H9 (cell line): ENCODE measurements at regions not wholly inside any gene's neighbourhood (a gene's known extent, or its start where the extent isn't known, plus 50 kb on each side); places are given as distances from the start of the nearest gene placed in this dataset.

Experiments used
- DNase-seq: peaks from one replicate; pipeline ENCODE4 v3.0.0-alpha.2; 2017
- H2AFZ ChIP-seq: one replicate; pipeline ENCODE4 v1.6.1; 2013; ENCODE audit warnings: mild to moderate bottlenecking, low read length, control low read depth, moderate library complexity
- H2AK5ac ChIP-seq: 2 replicates; pipeline ENCODE4 v1.6.1; 2013; ENCODE audit warnings: low read length, control low read depth, mixed read lengths; ENCODE audit not compliant: insufficient read length
- H2BK120ac ChIP-seq: one replicate; pipeline ENCODE4 v1.6.1; 2013; ENCODE audit warnings: low read depth, mild to moderate bottlenecking, low read length, control low read depth, inconsistent platforms; ENCODE audit not compliant: poor library complexity, severe bottlenecking
- H2BK12ac ChIP-seq: 2 replicates; pipeline ENCODE4 v1.6.1; 2013; ENCODE audit warnings: low read length, control low read depth, mixed read lengths, low read depth; ENCODE audit not compliant: insufficient read length
- H2BK15ac ChIP-seq: 2 replicates; pipeline ENCODE4 v1.6.1; 2013; ENCODE audit warnings: low read depth, low read length, control low read depth
- H2BK20ac ChIP-seq: one replicate; pipeline ENCODE4 v1.6.1; 2013; ENCODE audit warnings: low read depth, mild to moderate bottlenecking, low read length, control low read depth, inconsistent platforms; ENCODE audit not compliant: poor library complexity, severe bottlenecking
- H2BK5ac ChIP-seq: 2 replicates; pipeline ENCODE4 v1.6.1; 2013; ENCODE audit warnings: low read length, control low read depth, mixed read lengths; ENCODE audit not compliant: insufficient read length
- H3K14ac ChIP-seq: 2 replicates; pipeline ENCODE4 v1.6.1; 2013; ENCODE audit warnings: low read length, control low read depth; ENCODE audit not compliant: insufficient read depth
- H3K18ac ChIP-seq: 2 replicates; pipeline ENCODE4 v1.6.1; 2013; ENCODE audit warnings: low read depth, mild to moderate bottlenecking, mixed read lengths, low read length, control low read depth; ENCODE audit not compliant: insufficient read length
- H3K23ac ChIP-seq: 2 replicates; pipeline ENCODE4 v1.6.1; 2013; ENCODE audit warnings: low read length, control low read depth, mixed read lengths, low read depth; ENCODE audit not compliant: insufficient read length
- H3K23me2 ChIP-seq: 2 replicates; pipeline ENCODE4 v1.6.1; 2013; ENCODE audit warnings: low read depth, mild to moderate bottlenecking, mixed read lengths, low read length, control low read depth; ENCODE audit not compliant: insufficient read length, poor library complexity, severe bottlenecking
- H3K27ac ChIP-seq: 2 replicates; pipeline ENCODE4 v1.5.1; 2013; ENCODE audit warnings: low read length, control low read depth, mixed read lengths, low read depth; ENCODE audit not compliant: insufficient read length
- H3K27me3 ChIP-seq: 2 replicates; pipeline ENCODE4 v1.6.1; 2013; ENCODE audit warnings: low read length, control low read depth, inconsistent platforms; ENCODE audit not compliant: insufficient read depth
- H3K4ac ChIP-seq: 2 replicates; pipeline ENCODE4 v1.6.1; 2013; ENCODE audit warnings: low read depth, mild to moderate bottlenecking, control low read depth, inconsistent platforms, low read length, moderate library complexity
- H3K4me1 ChIP-seq: 2 replicates; pipeline ENCODE4 v1.6.1; 2013; ENCODE audit warnings: low read length, control low read depth, inconsistent platforms; ENCODE audit not compliant: insufficient read depth
- H3K4me2 ChIP-seq: 2 replicates; pipeline ENCODE4 v1.6.1; 2013; ENCODE audit warnings: low read length, control low read depth, mixed read lengths; ENCODE audit not compliant: insufficient read length, insufficient read depth
- H3K56ac ChIP-seq: 2 replicates; pipeline ENCODE4 v1.6.1; 2013; ENCODE audit warnings: low read depth, mild to moderate bottlenecking, mixed read lengths, low read length, control low read depth; ENCODE audit not compliant: insufficient read length
- H3K79me1 ChIP-seq: 2 replicates; pipeline ENCODE4 v1.6.1; 2013; ENCODE audit warnings: low read depth, mild to moderate bottlenecking, moderate library complexity, low read length, control low read depth, inconsistent platforms; ENCODE audit not compliant: insufficient read depth, poor library complexity, severe bottlenecking
- H3K79me2 ChIP-seq: 2 replicates; pipeline ENCODE4 v1.6.1; 2013; ENCODE audit warnings: low read length, control low read depth, inconsistent platforms; ENCODE audit not compliant: insufficient read depth
- H3K9ac ChIP-seq: 2 replicates; pipeline ENCODE4 v1.6.1; 2013; ENCODE audit warnings: low read length, control low read depth, mixed read lengths; ENCODE audit not compliant: insufficient read length; ENCODE audit errors: extremely low read depth
- H3K9me3 ChIP-seq: one replicate; pipeline ENCODE4 v1.6.1; 2013; ENCODE audit warnings: low read depth, low read length, inconsistent platforms; ENCODE audit not compliant: control insufficient read depth
- H3T11ph ChIP-seq: one replicate; pipeline ENCODE4 v1.6.1; 2013; ENCODE audit warnings: mild to moderate bottlenecking, low read length, control low read depth, inconsistent platforms
- H4K20me1 ChIP-seq: one replicate; pipeline ENCODE4 v1.6.1; 2013; ENCODE audit not compliant: control insufficient read depth, insufficient read length, insufficient read depth
- H4K5ac ChIP-seq: 2 replicates; pipeline ENCODE4 v1.6.1; 2013; ENCODE audit warnings: low read depth, mild to moderate bottlenecking, mixed read lengths, low read length, control low read depth; ENCODE audit not compliant: insufficient read length
- H4K8ac ChIP-seq: replicated peaks from 2 replicates; pipeline ENCODE4 v1.6.1; 2013; ENCODE audit warnings: low read length, control low read depth, mixed read lengths, low read depth; ENCODE audit not compliant: insufficient read length
- H4K91ac ChIP-seq: 2 replicates; pipeline ENCODE4 v1.6.1; 2013; ENCODE audit warnings: low read depth, mild to moderate bottlenecking, moderate library complexity, mixed read lengths, low read length, control low read depth; ENCODE audit not compliant: insufficient read length
- H3K27ac Mint-ChIP-seq, 3 experiments: 2 replicates in 2 of 3; 3 replicates in 1 of 3; pipeline ENCODE4 v1.8.0; 2020 to 2021; ENCODE audit warnings: mixed read lengths in 3 of 3, mild to moderate bottlenecking in 1 of 3, moderate library complexity in 1 of 3
- H3K27me3 Mint-ChIP-seq: 2 replicates; pipeline ENCODE4 v1.8.0; 2021; ENCODE audit warnings: low read depth, mild to moderate bottlenecking, moderate library complexity, mixed read lengths
- H3K36me3 Mint-ChIP-seq, 3 experiments: 2 replicates in 2 of 3; 3 replicates in 1 of 3; pipeline ENCODE4 v1.8.0; 2020 to 2021; ENCODE audit warnings: low read depth in 3 of 3, mixed read lengths in 3 of 3; ENCODE audit not compliant: insufficient read depth in 1 of 3
- H3K4me1 Mint-ChIP-seq, 2 experiments: 2 replicates each; pipeline ENCODE4 v1.8.0; 2020; ENCODE audit warnings: mixed read lengths in 2 of 2
- H3K4me3 Mint-ChIP-seq, 2 experiments: 2 replicates in 1 of 2; 3 replicates in 1 of 2; pipeline ENCODE4 v1.8.0; 2020 to 2021; ENCODE audit warnings: mild to moderate bottlenecking in 2 of 2, mixed read lengths in 2 of 2, moderate library complexity in 1 of 2
- H3K9me3 Mint-ChIP-seq, 2 experiments: 2 replicates in 1 of 2; 3 replicates in 1 of 2; pipeline ENCODE4 v1.8.0; 2020; ENCODE audit warnings: mild to moderate bottlenecking in 2 of 2, mixed read lengths in 2 of 2, moderate library complexity in 1 of 2
- WGBS: extraction: QIAGEN DNeasy Blood & Tissue Kit; methylation state at CpG from one replicate; pipeline ENCODE4 v1.1.7; 2013; ENCODE audit warnings: missing lambda C conversion rate, low lambda C conversion rate, mixed read lengths; ENCODE audit not compliant: insufficient read length; ENCODE audit errors: extremely low coverage; 5-methylcytosine and 5-hydroxymethylcytosine counted together
- TF ChIP-seq, protein P1 (sequence below): fragments of 200-600 bp; sonication (generic); conservative IDR thresholded peaks from 3 replicates; pipeline ENCODE4 v1.8.0; 2021; ENCODE audit warnings: antibody characterized with exemption, mild to moderate bottlenecking

DNA sequence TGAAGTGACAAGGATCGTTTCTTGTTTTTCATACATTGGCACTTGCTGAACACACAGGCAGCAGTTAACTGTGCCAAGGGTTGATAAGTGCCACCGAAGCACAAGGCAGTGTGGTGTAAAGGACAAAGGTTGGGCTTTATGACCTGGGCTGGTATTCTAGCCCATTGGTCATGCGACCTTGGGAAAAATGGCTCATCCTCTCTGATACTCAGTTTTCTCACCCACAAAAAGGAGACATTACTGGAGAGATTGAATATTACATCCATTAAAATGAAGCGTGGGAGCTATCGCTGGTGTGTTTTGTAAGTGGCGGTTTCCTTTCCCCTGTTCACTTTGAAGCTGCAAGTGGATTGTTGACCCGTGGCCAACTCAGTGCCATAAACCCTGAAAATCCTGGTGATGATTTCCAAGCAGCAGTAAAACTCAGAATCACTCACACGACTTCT is 216.9 kb downstream of the HAPSTR1 start:
- no CpG with 5 or more reads among the region's 8 CpGs for WGBS
- H3K4me1 Mint-ChIP-seq = peaks cover 5 to 9% of the 10 kb centered on the region in 2 experiments
- H3K4me3 Mint-ChIP-seq = no peak overlapping the region

More for the DNA sequence above, 216.9 kb downstream of the HAPSTR1 start:
- Histone ChIP-seq H3K79me2 (no peaks in the 10 kb centered on the region), H2BK20ac (no peak overlapping the region), H2AFZ (no peak overlapping the region), H2AK5ac (no peak overlapping the region), H3K14ac (no peak overlapping the region), H2BK120ac (no peak overlapping the region), H4K5ac (no peak overlapping the region), H3K9me3 (no peaks in the 10 kb centered on the region), H2BK5ac (no peak overlapping the region), H4K20me1 (no peaks in the 10 kb centered on the region), H3K27ac (no peak overlapping the region), H2BK12ac (no peak overlapping the region), H3K23me2 (no peaks in the 10 kb centered on the region), H3K4me2 (no peak overlapping the region), H2BK15ac (no peak overlapping the region), H3K4ac (no peak overlapping the region), H3K56ac (no peak overlapping the region), H3T11ph (no peak overlapping the region), H3K23ac (no peak overlapping the region), H3K27me3 (no peaks in the 10 kb centered on the region; the same call in 1 of the 2 replicates), H3K9ac (no peak overlapping the region), H3K18ac (no peak overlapping the region), H4K8ac (no peak overlapping the region), H3K79me1 (no peaks in the 10 kb centered on the region), H4K91ac (no peak overlapping the region), H3K4me1 (peaks cover 3% of the 10 kb centered on the region; the same call in 1 of the 2 replicates)
- H3K9me3 Mint-ChIP-seq = no peaks in the 10 kb centered on the region
- TF ChIP-seq, protein P1, sequence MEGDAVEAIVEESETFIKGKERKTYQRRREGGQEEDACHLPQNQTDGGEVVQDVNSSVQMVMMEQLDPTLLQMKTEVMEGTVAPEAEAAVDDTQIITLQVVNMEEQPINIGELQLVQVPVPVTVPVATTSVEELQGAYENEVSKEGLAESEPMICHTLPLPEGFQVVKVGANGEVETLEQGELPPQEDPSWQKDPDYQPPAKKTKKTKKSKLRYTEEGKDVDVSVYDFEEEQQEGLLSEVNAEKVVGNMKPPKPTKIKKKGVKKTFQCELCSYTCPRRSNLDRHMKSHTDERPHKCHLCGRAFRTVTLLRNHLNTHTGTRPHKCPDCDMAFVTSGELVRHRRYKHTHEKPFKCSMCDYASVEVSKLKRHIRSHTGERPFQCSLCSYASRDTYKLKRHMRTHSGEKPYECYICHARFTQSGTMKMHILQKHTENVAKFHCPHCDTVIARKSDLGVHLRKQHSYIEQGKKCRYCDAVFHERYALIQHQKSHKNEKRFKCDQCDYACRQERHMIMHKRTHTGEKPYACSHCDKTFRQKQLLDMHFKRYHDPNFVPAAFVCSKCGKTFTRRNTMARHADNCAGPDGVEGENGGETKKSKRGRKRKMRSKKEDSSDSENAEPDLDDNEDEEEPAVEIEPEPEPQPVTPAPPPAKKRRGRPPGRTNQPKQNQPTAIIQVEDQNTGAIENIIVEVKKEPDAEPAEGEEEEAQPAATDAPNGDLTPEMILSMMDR = no peak
- H3K36me3 Mint-ChIP-seq = no peaks in the 10 kb centered on the region
- no peak overlapping the region for H3K27ac Mint-ChIP-seq
- DNase-seq = no peak
- H3K27me3 Mint-ChIP-seq = peaks cover 24% of the 10 kb centered on the region
